ENCODE measurements at regions not wholly inside any gene's neighbourhood (a gene's known extent, or its start where the extent isn't known, plus 50 kb on each side); places are given as distances from the start of the nearest gene placed in this dataset.

DNA sequence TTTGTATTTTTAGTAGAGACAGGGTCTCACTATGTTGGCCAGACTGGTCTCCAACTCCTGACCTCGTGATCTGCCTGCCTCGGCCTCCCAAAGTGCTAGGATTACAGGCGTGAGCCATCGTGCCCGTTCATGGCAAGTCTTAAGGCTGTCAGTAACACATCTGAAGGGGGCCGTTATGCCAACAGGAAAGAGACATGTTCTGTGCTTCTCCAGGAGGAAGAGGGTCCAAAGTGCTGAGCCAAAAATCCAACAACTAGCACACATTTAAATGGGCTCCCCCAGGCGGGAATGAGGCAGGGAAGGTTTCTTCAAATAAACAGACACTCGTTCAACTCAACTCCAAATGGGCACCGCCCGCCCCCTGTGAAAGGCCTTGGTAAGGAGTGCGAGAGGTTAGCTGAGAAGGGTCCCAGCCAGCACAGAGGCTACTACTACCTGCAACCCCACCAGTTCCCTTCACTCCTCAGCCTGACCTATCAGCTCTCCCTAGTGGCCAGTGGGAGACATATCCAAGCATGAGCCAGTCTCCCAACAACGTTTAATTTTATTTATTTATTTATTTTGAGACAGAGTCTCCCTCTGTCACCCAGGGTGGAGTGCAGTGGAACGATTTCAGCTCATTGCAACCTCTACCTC, 84.1 kb upstream of the DMRT1 start:
- peak; percentile 33 for DNase-seq (ENCODE audit: low read depth, low spot score)

DNA sequence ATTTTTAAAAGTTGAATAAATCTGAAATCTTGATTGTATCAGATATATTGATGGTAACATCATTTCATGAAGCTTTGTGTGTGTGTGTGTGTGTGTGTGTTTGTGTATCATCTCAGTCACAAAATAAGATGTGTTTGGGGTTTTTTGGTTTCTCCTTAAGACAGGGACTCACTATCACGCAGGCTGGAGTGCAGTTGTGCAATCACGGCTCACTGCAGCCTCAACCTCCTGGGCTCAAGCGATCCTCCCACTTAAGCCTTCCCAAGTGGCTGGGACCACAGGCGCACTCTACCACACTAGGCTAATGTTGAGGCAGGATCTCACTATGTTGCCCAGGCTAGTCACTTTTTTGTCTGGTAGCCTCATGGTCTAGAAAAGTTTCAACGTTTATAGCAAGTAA, 83.4 kb upstream of the DMRT1 start:
- TF ChIP-seq ZNF274 (IDR thresholded peaks at IDR 0.05; ENCODE audit: low read depth, low read length) (no peak), YY1 (IDR thresholded peaks at IDR 0.05; ENCODE audit: insufficient read depth, insufficient read length) (no peak), SUZ12 (IDR thresholded peaks at IDR 0.05; ENCODE audit: extremely low read depth, insufficient read depth, insufficient read length) (no peak)
- Histone ChIP-seq H3K4me3 (ENCODE audit: insufficient read length, low read depth) (no peak overlapping the region), H3K9me3 (ENCODE audit: insufficient read depth, low read length) (no peaks in the 10 kb centered on the region), H3K9ac (ENCODE audit: insufficient read length, low read depth) (no peak overlapping the region), H3K27me3 (ENCODE audit: insufficient read depth, insufficient read length) (no peaks in the 10 kb centered on the region), H3K36me3 (ENCODE audit: insufficient read depth, insufficient read length, low read length) (no peaks in the 10 kb centered on the region), H3K4me1 (ENCODE audit: insufficient read depth, insufficient read length) (peaks cover 4% of the 10 kb centered on the region)
- no peak for DNase-seq (ENCODE audit: low read depth, low spot score)

More for the DNA sequence above, 84.1 kb upstream of the DMRT1 start:
- no peaks in the 10 kb centered on the region for H3K27me3 ChIP-seq (ENCODE audit: insufficient read depth, insufficient read length)
- H3K36me3 ChIP-seq (ENCODE audit: insufficient read depth, insufficient read length, low read length) = no peaks in the 10 kb centered on the region
- no peak overlapping the region for H3K4me3 ChIP-seq (ENCODE audit: insufficient read length, low read depth)
- no peaks in the 10 kb centered on the region for H3K9me3 ChIP-seq (ENCODE audit: insufficient read depth, low read length)
- H3K9ac ChIP-seq (ENCODE audit: insufficient read length, low read depth) = no peak overlapping the region
- TF ChIP-seq YY1 (IDR thresholded peaks at IDR 0.05; ENCODE audit: insufficient read depth, insufficient read length) (no peak), ZNF274 (IDR thresholded peaks at IDR 0.05; ENCODE audit: low read depth, low read length) (no peak), SUZ12 (IDR thresholded peaks at IDR 0.05; ENCODE audit: extremely low read depth, insufficient read depth, insufficient read length) (no peak)
- H3K4me1 ChIP-seq (ENCODE audit: insufficient read depth, insufficient read length) = peaks cover 4% of the 10 kb centered on the region

DNA sequence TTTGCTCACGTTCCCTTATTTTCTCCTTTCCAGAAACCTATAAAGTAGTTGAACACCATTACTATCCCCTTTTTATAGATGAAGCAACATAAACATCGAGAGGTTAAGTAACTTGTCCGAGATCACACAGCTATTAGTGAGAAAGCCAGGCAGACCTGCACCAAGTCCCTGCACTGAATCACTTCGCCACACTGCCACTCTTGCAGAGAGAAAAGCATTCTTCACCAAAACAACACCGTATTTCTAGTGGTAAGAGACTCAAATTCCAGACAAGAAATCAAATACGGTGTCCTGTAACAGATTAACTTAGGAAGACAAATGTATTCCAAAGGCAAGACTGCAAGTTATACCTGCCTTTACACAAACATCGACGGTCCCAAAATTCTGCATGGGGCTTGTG, 82.0 kb upstream of the DMRT1 start:
- TF ChIP-seq SUZ12 (IDR thresholded peaks at IDR 0.05; ENCODE audit: extremely low read depth, insufficient read depth, insufficient read length) (no peak), ZNF274 (IDR thresholded peaks at IDR 0.05; ENCODE audit: low read depth, low read length) (no peak), YY1 (IDR thresholded peaks at IDR 0.05; ENCODE audit: insufficient read depth, insufficient read length) (no peak)
- Histone ChIP-seq H3K4me1 (ENCODE audit: insufficient read depth, insufficient read length) (peaks cover 4% of the 10 kb centered on the region), H3K9ac (ENCODE audit: insufficient read length, low read depth) (no peak overlapping the region), H3K36me3 (ENCODE audit: insufficient read depth, insufficient read length, low read length) (no peaks in the 10 kb centered on the region), H3K27me3 (ENCODE audit: insufficient read depth, insufficient read length) (no peaks in the 10 kb centered on the region), H3K4me3 (ENCODE audit: insufficient read length, low read depth) (no peak overlapping the region), H3K9me3 (ENCODE audit: insufficient read depth, low read length) (no peaks in the 10 kb centered on the region)
- DNase-seq (ENCODE audit: low read depth, low spot score) = no peak

DNA sequence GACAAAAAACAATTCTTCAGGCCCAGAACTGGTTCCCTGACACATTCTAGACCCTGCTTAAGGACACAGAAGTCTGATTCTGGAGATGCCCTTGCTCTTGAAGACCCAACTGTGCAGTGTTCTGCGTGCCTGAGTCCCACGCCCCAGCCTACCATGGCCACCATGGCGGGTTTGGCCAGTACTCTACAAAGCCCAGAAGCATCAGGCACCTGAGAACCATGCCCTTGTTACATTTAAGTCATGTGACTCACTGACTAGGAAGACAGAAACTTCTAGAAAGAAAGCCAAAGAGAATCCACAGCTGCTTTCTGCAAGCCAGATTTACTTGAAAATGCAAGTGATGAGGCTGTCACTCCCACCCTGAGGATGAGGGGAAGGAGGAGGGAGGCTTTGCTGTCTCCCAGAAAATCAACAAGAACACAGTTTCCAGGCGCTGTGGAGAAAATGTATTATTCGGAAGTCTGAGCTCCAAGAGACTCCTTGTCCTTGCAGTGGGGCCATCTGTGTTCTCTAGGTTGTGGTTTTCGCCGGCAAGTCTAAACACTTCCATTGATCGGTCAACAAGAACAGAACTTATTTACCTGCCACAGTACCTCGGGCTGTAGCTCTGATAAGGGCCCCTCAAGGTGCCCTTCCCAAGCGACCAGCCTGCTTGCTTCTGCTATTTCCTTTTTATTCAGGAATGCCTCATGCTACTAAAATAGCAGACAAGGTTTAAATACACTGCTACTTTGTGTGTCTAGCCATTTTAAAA, 81.3 kb upstream of the DMRT1 start:
- Histone ChIP-seq H3K9ac (ENCODE audit: insufficient read length, low read depth) (no peak overlapping the region), H3K4me3 (ENCODE audit: insufficient read length, low read depth) (no peak overlapping the region), H3K9me3 (ENCODE audit: insufficient read depth, low read length) (no peaks in the 10 kb centered on the region), H3K36me3 (ENCODE audit: insufficient read depth, insufficient read length, low read length) (no peaks in the 10 kb centered on the region), H3K27me3 (ENCODE audit: insufficient read depth, insufficient read length) (no peaks in the 10 kb centered on the region), H3K4me1 (ENCODE audit: insufficient read depth, insufficient read length) (peaks cover 4% of the 10 kb centered on the region)
- TF ChIP-seq SUZ12 (IDR thresholded peaks at IDR 0.05; ENCODE audit: extremely low read depth, insufficient read depth, insufficient read length) (no peak), ZNF274 (IDR thresholded peaks at IDR 0.05; ENCODE audit: low read depth, low read length) (no peak), YY1 (IDR thresholded peaks at IDR 0.05; ENCODE audit: insufficient read depth, insufficient read length) (no peak)
- no peak for DNase-seq (ENCODE audit: low read depth, low spot score)

DNA sequence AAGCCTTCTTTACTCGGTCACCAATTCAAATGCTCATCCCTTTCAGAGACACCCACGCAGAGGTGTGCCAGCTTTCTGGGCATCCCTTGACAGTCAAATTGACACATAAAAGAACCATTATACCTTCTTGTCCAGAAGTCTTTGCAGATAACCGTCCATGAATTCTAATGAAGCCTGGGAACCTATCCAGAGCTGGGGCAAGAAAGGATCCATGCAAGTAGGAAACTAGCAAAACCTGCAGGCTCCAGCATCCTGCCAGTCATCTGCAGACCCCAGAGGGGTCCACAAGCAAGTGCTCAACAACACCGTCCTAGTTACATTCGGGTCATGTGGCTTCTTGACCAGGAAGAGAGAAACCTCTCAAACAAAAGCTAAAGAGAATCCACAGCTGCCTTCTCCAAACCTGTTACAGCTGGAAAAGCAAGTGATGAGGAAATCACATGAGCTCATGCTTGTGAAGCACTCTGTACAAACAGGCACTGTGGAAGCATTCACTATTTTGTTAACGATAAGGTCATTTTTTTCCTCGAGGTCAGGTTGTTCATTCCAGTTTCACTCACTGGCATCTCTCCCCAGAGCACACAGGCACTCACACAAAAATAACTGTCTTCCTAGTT, 80.2 kb upstream of the DMRT1 start:
- H3K9ac ChIP-seq (ENCODE audit: insufficient read length, low read depth) = no peak overlapping the region
- peaks cover under 1% of the 10 kb centered on the region; the same call in 1 of the 2 replicates for H3K9me3 ChIP-seq (ENCODE audit: insufficient read depth, low read length)
- no peaks in the 10 kb centered on the region for H3K4me1 ChIP-seq (ENCODE audit: insufficient read depth, insufficient read length)
- TF ChIP-seq SUZ12 (IDR thresholded peaks at IDR 0.05; ENCODE audit: extremely low read depth, insufficient read depth, insufficient read length) (no peak), ZNF274 (IDR thresholded peaks at IDR 0.05; ENCODE audit: low read depth, low read length) (no peak), YY1 (IDR thresholded peaks at IDR 0.05; ENCODE audit: insufficient read depth, insufficient read length) (no peak)
- no peaks in the 10 kb centered on the region for H3K27me3 ChIP-seq (ENCODE audit: insufficient read depth, insufficient read length)
- no peak overlapping the region for H3K4me3 ChIP-seq (ENCODE audit: insufficient read length, low read depth)
- H3K36me3 ChIP-seq (ENCODE audit: insufficient read depth, insufficient read length, low read length) = no peaks in the 10 kb centered on the region
- DNase-seq (ENCODE audit: low read depth, low spot score) = no peak

DNA sequence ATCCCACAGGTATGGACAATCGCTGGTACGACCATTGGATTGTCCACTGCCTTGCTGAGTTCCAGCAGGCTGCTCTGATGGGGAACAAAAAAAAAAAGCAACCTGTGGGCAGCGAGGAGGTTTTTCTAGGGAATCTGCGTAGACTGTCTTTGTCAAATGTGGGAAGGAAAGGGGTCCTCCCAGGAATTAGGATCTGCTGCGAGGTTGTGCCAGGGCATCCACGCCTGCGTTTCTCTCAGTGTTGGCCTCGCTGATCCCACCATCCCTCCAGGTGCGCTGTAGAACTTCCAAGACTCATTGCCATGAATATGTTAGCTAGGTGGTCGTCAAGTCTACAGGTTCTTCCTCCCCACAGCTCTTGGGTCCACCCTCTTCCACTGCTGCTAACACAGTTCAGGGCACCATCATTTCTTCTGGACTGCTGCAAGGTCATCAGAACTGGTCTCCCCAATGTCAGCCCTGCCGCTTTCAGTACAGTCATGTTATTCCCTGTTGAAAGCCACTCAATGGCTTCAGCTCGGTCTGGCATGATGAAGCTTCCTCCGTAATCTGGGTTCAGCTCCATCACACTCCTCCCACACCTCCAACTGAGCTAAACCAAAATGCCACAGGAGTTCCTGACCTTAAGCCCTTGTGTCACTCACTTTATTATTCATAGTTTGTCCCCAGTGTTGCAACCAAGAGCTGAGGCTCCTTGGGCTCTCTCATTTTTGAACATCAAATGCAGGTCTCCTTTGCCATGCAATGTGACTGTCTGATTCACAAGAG, 79.5 kb upstream of the DMRT1 start:
- no peak for DNase-seq (ENCODE audit: low read depth, low spot score)
- H3K4me3 ChIP-seq (ENCODE audit: insufficient read length, low read depth) = no peak overlapping the region
- H3K4me1 ChIP-seq (ENCODE audit: insufficient read depth, insufficient read length) = no peaks in the 10 kb centered on the region
- H3K9me3 ChIP-seq (ENCODE audit: insufficient read depth, low read length) = peaks cover 8% of the 10 kb centered on the region; the same call in 1 of the 2 replicates
- no peak overlapping the region for H3K9ac ChIP-seq (ENCODE audit: insufficient read length, low read depth)
- H3K36me3 ChIP-seq (ENCODE audit: insufficient read depth, insufficient read length, low read length) = no peaks in the 10 kb centered on the region
- no peak for TF ChIP-seq SUZ12 (IDR thresholded peaks at IDR 0.05; ENCODE audit: extremely low read depth, insufficient read depth, insufficient read length)
- no peaks in the 10 kb centered on the region for H3K27me3 ChIP-seq (ENCODE audit: insufficient read depth, insufficient read length)

Data from NT2/D1 (cell line).